Stimulated activated CD8-positive, alpha-beta memory T cell treated with anti-CD3 and anti-CD28 coated beads, Interleukin-4, amount 100 ng/mL, for 24 hours (primary cell): ENCODE measurements at regions not wholly inside any gene's neighbourhood (a gene's known extent, or its start where the extent isn't known, plus 50 kb on each side); places are given as distances from the start of the nearest gene placed in this dataset.
"Not testable (repeated sequence)": the region's sequence is repeated elsewhere in the genome, so short reads cannot be mapped to it uniquely, and the experiment has no call there.

Source experiments
- DNase-seq: peaks from one replicate; pipeline ENCODE4 v3.0.0-alpha.2; 2020; ENCODE audit warnings: low read depth

- DNase-seq, result not testable (repeated sequence)
Measured at GRCh38 chr20:17891131-17891530, 77.5 kb downstream of the SNX5 start.

- no peak for DNase-seq
Measured at GRCh38 chr20:17890330-17890729, 78.3 kb downstream of the SNX5 start.

GRCh38 chr20:17889226-17889625 is 79.4 kb downstream of the SNX5 start:
- no peak for DNase-seq

GRCh38 chr20:17888044-17888443 is 80.5 kb downstream of the SNX5 start:
- no peak for DNase-seq

GRCh38 chr20:17887331-17888030 is 81.1 kb downstream of the SNX5 start:
- DNase-seq, result no peak

DNA sequence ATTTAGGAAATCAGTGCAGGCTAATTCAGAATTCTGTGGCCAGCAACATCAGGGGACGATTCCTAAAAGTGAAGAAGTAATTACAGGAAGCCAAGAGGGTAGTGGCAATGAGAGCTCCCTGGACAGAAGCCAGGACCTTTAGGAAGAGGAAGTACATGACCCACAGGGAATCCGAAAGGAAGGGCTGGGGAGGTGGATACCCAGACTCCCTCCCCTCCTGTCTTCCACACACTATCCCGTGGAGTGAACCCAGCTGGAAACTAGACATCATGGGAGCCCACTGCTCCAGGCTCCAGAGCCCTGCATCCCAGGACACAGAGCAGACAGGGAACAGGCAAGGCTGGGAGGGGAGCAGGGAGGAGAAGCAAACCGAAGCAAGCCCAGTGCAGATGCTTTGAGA is 83.0 kb downstream of the SNX5 start:
- no peak for DNase-seq

GRCh38 chr20:17885076-17885475 is 83.5 kb downstream of the SNX5 start:
- no peak for DNase-seq

DNA sequence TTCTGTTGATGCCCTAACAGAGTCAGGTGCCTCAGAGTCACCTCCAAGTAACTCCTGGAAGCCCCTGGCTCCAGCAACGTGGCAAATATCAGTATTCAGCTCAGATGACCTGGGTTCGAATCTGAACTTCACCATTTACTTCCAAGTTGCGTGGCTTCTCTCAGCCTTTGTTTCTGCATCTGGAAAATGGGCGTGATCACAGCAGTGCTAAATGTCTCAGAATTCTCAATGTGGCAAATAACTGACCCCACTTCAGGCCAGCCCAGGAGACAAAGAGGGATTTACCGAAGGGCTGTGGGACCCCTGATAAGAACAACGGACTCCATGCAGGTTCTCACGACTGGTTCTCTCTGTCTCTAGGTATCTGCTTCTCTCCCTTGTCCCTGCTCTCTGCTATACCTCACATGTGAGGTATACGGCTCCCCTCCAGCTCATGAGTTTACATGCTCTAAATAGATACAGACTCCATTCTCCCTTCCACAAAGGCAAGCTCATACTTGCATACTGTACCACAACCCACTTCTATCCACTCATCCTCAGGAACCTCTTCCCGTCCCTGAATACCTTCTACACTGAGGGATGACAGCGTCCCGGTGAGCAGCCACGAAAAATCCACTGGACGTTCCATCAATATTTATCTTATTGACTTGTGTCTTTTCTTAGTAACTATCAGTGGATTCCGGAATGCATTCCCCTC is 84.1 kb downstream of the SNX5 start:
- DNase-seq, result no peak

GRCh38 chr20:17883592-17884306 is 84.8 kb downstream of the SNX5 start:
- no peak for DNase-seq

- no peak for DNase-seq
Measured at GRCh38 chr20:17882834-17883591, 85.6 kb downstream of the SNX5 start.

DNA sequence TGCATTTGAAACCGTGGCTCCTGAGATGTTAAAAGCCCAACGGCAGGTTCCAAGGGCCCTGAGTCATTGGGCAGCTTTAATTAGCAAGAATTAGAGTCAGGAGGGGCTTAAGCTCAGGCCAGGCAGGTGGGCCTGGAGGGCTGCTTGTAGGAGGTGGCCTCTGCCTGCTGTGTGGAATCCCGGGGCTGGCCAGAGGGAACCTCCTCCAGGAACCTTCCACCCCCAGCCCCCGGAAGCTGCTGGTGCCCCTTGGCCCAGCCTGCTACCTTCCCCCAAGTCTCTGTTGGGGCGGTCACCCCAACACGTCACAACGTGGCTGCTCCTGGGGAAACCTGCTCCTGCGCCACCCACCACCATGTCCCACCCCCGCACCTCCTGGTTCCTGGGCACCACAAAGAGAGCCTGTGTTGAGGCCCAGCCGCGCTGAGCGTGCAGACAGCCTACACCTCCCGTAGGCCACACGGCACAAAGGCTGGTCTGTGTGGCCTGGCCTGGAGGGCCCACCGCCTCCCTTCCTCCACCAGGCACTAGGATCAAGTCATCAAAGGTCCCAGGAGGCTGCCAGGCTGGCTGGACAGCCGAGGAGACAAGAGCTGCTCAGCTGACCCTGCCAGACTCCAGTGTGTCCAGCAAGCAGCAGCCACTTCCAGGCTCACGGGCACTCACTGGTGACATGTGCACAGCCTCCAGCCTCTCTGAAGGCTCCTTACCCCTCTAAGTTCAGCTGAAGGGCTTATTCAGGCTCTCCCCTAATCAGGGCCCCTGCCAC is 86.3 kb downstream of the SNX5 start:
- DNase-seq, result no peak

DNA sequence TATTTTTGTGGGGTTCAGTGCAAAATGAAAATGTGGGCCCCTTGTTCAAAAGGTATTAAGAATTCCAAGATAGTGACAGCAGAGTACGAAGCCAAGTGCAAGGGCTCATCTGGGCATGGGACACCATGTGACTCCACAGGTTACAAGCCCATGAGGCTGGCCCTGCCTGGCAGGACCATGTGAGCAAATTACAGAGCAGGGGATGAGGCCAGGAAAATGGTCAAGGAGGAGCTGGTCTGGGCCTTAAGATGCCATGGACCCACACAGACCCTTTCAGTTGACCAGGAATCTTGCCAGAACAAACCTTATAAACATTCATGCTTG is 86.9 kb downstream of the SNX5 start:
- DNase-seq, result no peak

- no peak for DNase-seq
Measured at GRCh38 chr20:17878912-17879602, 89.5 kb downstream of the SNX5 start.

DNA sequence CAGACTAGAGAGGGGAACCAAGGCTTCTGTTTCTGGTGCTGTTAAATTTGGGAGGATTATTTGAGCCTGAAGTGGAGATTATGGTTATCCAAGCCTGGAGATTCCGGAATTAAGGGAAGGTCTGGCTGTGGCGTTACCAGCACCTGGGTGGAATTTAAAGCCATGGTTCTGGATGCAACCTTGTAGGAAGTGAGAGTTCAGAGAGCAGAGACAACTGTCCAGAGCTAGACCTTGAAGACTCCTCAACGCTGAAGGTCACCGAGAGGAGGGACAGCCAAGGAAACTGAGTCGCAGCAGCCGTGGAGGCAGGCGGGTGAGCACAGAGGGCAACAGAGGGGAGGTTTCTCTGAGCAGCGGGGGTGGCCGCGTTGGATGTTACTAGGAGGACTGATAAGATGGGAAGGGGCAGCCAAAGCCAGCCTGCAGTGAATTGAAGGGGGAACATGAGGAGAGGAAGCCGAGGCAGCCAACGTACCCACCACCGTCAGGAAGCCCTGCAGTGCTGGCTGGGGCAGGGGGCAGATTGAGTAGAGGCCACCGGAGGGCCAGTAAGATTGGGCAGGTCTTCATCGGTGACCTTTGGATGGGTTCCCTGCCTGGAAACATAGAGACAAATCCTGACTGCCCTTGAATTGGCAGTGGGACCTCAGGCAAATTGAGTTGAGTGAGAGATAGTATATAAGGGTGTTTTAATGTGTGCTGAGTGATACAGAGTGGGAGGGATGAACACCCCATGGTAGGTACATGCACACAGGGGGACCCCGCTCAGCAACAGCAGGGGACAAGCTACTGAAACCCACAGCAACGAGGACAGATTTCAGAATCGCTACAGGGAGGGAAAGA is 90.3 kb downstream of the SNX5 start:
- DNase-seq, result no peak

- DNase-seq, result no peak
Measured at GRCh38 chr20:17875981-17876385, 92.6 kb downstream of the SNX5 start.

DNA sequence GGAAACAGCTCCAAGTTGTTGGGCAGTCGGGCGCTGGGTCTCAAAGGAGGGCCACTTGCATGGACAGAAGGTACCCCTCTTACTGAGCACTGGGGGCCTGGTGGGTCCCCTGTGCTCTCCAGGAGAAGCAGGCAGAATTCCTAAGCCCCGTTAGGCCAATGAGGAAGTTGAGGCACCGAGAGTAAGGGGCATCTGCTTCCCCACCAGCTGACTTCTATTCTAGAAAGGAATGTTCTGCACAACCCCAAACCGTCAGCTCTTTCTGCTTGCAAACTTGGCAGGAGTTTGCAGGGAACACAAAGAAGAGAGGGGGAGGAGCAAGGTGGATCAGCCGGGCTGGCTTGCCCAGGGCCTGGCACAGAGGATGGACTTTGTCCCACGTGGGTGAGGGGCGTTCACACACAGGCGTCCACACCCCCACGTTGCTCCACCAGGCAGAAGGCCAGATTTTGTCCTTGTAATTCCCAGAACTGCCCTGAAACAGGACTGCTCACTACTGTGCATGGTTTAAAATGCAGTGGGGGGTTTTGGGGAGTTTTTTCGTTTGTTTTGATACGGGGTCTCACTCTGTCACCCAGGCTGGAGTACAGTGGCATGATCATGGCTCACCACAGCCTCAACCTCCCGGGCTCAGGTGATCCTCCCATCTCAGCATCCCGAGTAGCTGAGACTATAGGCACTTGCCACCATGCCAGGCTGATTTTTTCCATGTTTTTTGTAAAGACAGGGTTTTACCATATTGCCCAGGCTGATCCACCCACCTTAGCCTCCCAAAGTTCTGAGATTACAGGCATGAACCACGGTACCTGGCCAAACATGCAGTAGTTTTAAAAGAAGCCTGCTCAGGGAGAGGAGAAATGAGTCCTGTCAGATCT is 93.3 kb downstream of the SNX5 start:
- DNase-seq, result no peak

- DNase-seq, result no peak
Measured at GRCh38 chr20:17874271-17875105, 94.1 kb downstream of the SNX5 start.
